Upper lobe of right lung (tissue), 1 donor: ENCODE measurements at regions not wholly inside any gene's neighbourhood (a gene's known extent, or its start where the extent isn't known, plus 50 kb on each side); places are given as distances from the start of the nearest gene placed in this dataset.

Experiments used
- ATAC-seq: fragments of 200-7000 bp; cut with Tn5 transposase; one replicate; pipeline ENCODE4 v1.9.1; 2020; ENCODE audit warnings: mild to moderate bottlenecking, moderate library complexity
- DNase-seq: peaks from one replicate; pipeline ENCODE4 v3.0.0-alpha.2; 2020
- H3K27ac ChIP-seq: fragments of 200-600 bp; one replicate; pipeline ENCODE4 v1.8.0; 2022
- H3K27me3 ChIP-seq: fragments of 200-600 bp; one replicate; pipeline ENCODE4 v1.8.0; 2022; ENCODE audit warnings: mild to moderate bottlenecking
- H3K36me3 ChIP-seq: fragments of 200-600 bp; one replicate; pipeline ENCODE4 v1.8.0; 2022
- H3K4me1 ChIP-seq: fragments of 200-600 bp; one replicate; pipeline ENCODE4 v1.8.0; 2022
- H3K4me3 ChIP-seq: fragments of 200-600 bp; one replicate; pipeline ENCODE4 v1.8.0; 2022; ENCODE audit warnings: mild to moderate bottlenecking
- H3K9me3 ChIP-seq: fragments of 200-600 bp; one replicate; pipeline ENCODE4 v1.8.0; 2022
- intact Hi-C: fragments of 100-400 bp; cut with DNase I; formaldehyde crosslinking; loops from one replicate; pipeline ENCODE4 v1.11.0; 2022
- TF ChIP-seq, protein P1 (sequence below): fragments of 200-600 bp; IDR thresholded peaks from one replicate; pipeline ENCODE4 v1.8.0; 2022; ENCODE audit warnings: antibody characterized with exemption
- donor health status: DM: no; HTN: yes; CAD: no; lungs with severe emphysema.

DNA sequence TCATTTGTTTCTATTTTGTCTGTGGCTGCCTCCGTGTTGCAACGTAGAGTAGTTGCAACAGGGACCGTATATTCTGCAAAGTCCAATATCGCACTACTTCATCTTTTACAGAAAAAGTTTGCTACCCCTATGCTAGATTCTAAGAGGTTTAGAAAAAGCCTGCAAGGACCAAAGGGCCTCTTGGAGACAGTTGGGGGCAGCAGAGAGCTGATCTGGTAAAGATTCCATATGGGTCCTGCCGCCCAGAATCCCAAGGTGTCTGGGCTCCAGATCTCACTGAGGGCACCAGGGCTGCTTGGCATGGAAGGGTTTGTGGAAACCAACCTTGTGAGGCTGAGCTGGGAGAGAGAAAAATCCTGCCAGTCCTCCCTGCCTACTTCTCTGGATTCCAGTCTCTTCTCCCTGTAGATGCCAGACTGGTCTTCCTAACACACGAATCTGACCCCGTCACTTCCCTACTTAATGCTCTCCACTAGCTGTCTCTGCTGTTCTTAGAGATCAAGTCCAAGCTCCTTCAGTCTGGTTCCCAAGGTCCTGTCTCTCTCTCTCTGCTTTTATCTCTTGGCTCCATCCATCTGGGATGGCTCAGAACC lies 74.6 kb downstream of the GLRX5 start:
- intact Hi-C loops, result no loop called here
- no peak overlapping the region for H3K4me3 ChIP-seq
- no peaks in the 10 kb centered on the region for H3K4me1 ChIP-seq
- TF ChIP-seq, protein P1, sequence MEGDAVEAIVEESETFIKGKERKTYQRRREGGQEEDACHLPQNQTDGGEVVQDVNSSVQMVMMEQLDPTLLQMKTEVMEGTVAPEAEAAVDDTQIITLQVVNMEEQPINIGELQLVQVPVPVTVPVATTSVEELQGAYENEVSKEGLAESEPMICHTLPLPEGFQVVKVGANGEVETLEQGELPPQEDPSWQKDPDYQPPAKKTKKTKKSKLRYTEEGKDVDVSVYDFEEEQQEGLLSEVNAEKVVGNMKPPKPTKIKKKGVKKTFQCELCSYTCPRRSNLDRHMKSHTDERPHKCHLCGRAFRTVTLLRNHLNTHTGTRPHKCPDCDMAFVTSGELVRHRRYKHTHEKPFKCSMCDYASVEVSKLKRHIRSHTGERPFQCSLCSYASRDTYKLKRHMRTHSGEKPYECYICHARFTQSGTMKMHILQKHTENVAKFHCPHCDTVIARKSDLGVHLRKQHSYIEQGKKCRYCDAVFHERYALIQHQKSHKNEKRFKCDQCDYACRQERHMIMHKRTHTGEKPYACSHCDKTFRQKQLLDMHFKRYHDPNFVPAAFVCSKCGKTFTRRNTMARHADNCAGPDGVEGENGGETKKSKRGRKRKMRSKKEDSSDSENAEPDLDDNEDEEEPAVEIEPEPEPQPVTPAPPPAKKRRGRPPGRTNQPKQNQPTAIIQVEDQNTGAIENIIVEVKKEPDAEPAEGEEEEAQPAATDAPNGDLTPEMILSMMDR, result peak; percentile 36
- ATAC-seq, result no peak
- no peak for DNase-seq
- H3K36me3 ChIP-seq, result no peaks in the 10 kb centered on the region
- no peak overlapping the region for H3K27ac ChIP-seq
- peaks cover 5% of the 10 kb centered on the region for H3K27me3 ChIP-seq
- H3K9me3 ChIP-seq, result no peaks in the 10 kb centered on the region

DNA sequence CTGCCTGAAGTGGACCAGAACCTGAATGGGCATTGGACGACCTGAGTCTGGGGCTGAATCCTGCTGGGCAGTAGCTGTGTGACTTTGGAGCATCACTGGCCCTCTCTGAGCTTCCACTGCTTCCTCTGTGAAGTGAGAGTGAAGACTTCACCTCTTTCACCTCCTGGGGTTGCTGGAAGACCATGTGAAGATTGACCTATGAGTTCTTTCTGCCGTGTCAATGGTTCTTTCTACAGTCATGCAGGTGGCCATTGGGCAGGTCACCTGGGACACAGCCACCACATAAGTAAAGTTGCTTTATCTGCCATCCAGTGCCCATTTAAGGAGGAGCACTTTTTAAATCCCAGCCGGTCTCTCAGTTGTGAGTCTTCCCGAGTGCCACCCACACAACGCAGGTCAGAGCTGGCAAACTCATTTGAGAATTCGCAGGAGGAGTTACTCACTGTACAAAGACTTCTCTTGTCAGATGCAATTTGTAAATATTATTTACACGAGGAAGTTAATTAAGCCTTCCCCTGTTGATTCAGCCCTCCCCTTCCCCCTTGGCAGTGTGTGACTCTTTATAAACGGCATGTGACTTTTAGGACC lies 74.8 kb upstream of the TCL1B start:
- TF ChIP-seq, protein P1, result no peak
- DNase-seq (no peak), ATAC-seq (no peak)
- intact Hi-C loops, result no loop called here
- Histone ChIP-seq H3K9me3 (no peaks in the 10 kb centered on the region), H3K27me3 (peaks cover 5% of the 10 kb centered on the region), H3K36me3 (no peaks in the 10 kb centered on the region), H3K4me1 (no peaks in the 10 kb centered on the region), H3K27ac (no peak overlapping the region), H3K4me3 (no peak overlapping the region)

DNA sequence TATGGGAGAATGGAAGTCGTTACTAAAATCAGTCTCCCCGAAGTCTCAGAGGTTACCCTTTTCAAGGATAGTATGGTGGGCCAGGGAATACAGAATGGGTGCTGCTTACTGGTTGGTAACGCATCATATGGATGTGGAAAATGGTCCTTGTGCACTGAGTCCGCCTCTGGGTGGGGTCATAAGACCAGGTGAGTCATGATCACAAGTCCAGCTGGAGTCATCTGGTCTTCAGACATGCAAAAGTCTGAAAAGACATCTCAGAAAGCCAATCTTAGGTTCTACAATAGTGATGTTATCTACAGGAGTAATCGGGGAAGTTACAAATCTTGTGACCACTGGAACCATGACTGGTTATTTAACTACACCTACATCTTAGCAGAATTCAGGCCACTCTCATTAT lies 71.9 kb upstream of the TCL1B start:
- TF ChIP-seq, protein P1, result no peak
- Histone ChIP-seq H3K4me1 (no peaks in the 10 kb centered on the region), H3K27ac (no peak overlapping the region), H3K27me3 (peaks cover 5% of the 10 kb centered on the region), H3K4me3 (no peak overlapping the region), H3K9me3 (no peaks in the 10 kb centered on the region), H3K36me3 (no peaks in the 10 kb centered on the region)
- DNase-seq (no peak), ATAC-seq (no peak)
- intact Hi-C loops, result no loop called here

DNA sequence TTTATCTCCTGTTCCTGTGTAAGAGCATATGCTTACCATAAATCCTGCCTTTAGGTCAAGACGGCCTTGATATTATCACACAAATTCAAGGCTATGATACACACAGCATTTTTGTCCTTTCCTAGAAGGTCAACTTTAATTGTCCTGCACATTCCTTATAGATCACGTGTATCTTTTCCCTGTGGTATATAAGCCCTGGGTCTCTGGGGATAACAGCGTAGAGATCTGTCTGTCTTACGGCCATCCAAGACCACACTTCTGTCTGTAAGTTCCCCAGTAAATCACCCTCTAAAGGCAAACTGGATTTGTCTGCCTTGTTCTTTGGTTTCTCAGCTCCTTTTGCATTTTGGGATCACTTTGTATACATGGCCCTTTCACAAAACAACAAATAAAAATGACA lies 69.5 kb upstream of the TCL1B start:
- no peak for ATAC-seq
- intact Hi-C loops, result no loop called here
- TF ChIP-seq, protein P1, result no peak

DNA sequence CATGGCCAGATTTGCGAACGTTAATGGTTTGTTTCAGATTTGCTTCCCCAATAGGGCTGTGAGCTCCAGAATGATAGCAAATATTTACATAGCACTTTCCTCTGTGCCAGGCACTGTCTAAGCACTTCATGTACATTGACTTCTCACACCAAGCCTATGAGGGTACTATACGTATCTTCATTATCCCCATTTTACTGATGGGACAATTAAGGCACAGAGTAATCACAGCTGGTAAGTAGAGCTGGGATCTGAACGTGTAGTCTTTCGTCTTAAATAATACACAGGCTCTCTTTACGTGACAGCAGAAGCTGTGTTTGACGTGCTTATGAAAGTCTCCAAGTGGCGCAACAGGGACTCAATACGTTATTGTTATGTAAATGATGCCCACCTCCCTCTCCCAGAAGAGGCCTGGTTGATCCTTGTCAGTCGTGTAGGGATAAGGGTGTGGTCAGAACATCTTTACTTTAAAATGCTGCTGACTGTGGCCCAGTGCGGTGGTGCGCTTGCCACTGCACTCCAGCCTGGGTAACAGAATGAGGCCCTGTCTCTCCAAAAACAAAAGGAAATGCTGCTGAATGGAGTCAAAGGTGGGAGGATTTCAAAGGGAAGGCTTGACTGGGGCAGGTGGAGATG lies 66.3 kb upstream of the TCL1B start:
- no peaks in the 10 kb centered on the region for H3K9me3 ChIP-seq
- intact Hi-C loops, result no loop called here

More for the DNA sequence above, 69.5 kb upstream of the TCL1B start:
- no peak for DNase-seq
- Histone ChIP-seq H3K4me3 (no peak overlapping the region), H3K9me3 (no peaks in the 10 kb centered on the region), H3K4me1 (no peaks in the 10 kb centered on the region), H3K27me3 (no peaks in the 10 kb centered on the region), H3K36me3 (no peaks in the 10 kb centered on the region), H3K27ac (no peak overlapping the region)

More for the DNA sequence above, 66.3 kb upstream of the TCL1B start:
- H3K27me3 ChIP-seq, result no peaks in the 10 kb centered on the region
- H3K27ac ChIP-seq, result no peak overlapping the region
- H3K4me1 ChIP-seq, result no peaks in the 10 kb centered on the region
- TF ChIP-seq, protein P1, result no peak
- H3K36me3 ChIP-seq, result no peaks in the 10 kb centered on the region
- DNase-seq, result no peak
- ATAC-seq, result no peak
- H3K4me3 ChIP-seq, result no peak overlapping the region
